Right hindlimb (tissue), 1 donor: ENCODE measurements at regions not wholly inside any gene's neighbourhood (a gene's known extent, or its start where the extent isn't known, plus 50 kb on each side); places are given as distances from the start of the nearest gene placed in this dataset.

Experiments used
- DNase-seq: peaks from one replicate; pipeline ENCODE4 v3.0.0-alpha.2; 2018

DNA sequence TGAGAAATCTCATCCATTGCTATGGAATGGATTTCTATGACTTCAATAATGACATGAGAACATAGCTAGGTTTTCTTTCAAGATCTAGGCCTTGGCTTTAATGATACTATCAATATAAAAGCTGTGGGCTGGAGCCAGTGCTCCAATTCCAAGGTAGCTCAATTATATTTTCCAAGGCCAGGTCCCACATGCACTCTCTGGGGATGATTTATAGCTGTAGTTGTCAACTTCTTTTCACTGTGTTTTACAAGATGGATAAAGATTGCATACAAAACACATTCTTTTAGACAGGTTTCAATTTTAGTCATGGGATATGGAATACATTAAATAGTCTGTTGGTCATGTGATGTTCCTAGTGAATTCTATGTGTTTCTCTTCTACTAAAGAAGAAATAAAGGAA is 156.7 kb downstream of the DCAF12L1 start:
- DNase-seq = no peak

DNA sequence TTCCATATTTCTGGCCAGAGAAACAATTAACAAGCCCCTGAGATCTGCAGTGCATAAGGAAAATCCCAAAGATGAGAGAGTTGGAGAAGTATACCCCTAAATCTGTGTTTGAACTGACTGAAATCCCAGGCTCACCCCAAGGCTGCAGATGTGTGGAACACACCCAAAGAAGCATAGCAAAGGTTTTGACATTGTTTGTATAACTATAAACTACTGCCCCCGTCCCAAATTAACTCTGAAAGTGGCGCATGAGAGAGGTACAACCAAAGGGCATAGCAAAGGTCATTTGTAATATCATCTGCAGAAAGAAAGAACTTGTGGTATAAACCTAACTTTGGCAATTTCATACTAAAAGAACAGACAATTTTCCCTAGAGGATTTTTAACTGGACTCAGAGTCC is 157.9 kb downstream of the DCAF12L1 start:
- peak; percentile 35 for DNase-seq

DNA sequence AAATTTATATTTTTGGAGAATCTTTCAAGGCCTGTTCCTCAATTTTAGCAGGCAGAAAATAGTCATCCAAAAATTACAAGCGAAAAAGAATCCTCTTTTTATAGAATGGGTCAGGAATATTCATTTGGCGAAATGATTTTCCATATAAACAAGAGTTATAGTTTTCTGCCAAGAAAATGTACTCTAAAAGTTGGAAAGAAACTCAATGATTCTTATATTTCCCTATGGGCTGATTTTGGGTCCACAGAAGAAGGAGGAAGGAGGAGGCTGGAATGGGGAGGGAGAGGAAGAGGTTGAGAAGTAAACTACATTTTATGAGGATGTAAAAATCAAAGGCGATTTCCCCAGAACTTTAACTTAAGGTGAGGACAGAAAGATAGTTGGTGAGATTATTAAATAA is 159.3 kb downstream of the DCAF12L1 start:
- no peak for DNase-seq

DNA sequence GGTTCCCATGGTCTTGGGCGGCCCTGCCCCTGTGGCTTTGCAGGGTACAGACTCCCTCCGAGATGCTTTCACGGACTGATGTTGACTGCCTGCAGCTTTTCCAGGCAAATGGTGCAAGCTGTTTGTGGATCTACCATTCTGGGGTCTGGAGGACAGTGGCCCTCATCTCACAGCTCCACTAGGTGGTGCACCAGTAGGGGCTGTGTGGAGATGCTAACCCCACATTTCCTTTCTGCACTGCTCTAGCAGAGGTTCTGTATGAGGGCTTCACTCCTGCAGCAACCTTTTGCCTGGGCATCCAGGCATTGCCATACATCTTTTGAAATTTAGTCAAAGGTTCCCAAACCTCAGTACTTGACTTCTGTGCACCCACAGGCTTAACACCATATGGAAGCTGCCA is 176.1 kb downstream of the DCAF12L1 start:
- no peak for DNase-seq

DNA sequence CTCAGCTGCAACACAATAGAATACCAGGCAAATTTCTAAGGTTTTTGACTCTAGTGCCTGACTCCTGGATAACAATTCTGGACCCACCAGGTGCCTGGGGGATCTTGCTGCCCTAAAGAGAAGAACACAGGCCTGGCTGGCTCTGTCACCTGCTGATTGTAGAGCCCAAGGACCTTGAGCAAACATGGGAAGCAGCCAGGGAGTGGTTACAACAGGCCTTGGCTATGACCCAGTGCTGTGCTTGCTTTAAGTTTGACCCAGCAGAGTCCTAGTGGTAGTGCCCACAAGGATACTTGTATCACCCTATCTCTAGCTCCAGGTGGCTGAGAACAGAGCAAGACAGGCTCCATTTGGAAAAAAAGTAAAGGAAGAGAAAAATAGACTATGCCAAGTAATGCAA is 176.8 kb upstream of the DCAF12L2 start:
- DNase-seq = no peak

DNA sequence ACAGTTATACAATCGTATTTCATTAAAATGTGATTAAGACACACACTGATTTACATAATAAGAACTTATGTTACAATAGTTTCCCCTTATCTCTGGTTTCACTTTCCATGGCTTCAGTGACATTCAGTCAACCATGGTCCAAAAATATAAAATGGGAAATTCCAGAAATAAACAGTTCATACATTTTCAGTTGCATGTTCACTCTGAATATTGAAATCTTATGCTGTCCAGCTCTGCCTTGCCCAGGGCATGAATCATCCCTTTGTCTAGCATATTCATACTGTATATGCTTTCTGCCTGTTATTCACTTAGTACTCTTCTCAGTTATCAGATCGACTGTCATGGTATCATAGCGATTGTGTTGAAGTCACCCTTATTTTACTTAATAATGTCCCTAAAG is 173.8 kb upstream of the DCAF12L2 start:
- no peak for DNase-seq

DNA sequence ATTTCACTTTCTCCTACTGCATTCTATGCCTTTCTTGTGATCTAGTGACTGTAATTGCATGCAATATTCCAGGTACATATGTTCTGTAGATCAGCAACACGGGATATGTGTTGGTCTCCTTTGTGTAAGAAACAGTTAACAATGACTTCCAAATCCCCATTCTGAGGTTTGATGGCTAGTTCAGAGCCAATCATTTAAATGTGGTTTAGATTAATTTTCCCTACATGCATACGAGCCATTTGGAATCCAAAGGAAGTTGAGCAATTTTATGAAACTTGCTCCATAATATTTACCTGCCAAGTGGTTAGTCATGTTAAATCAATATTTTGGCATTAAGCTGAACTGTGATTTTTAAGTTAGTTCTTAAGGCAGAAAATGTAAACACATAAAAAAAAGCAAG is 172.8 kb upstream of the DCAF12L2 start:
- DNase-seq = no peak

DNA sequence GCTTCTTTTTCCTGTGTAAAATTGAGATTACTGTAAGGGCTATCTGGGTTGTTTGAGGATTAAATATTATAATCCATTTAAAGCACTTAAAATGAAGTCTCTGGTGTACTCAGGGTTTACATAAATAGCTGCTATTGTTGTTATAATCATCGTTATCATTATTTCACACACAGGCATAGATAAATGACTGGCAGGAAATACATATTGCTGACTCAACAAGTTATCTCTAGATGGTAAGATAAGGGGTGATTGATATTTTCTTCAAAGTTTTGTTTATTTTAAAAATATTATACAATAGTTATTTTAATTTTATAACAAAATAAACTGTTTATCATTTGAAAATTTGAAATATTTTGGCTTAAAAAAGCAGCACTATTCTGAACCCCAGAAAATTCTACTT is 134.3 kb upstream of the DCAF12L2 start:
- DNase-seq = no peak

DNA sequence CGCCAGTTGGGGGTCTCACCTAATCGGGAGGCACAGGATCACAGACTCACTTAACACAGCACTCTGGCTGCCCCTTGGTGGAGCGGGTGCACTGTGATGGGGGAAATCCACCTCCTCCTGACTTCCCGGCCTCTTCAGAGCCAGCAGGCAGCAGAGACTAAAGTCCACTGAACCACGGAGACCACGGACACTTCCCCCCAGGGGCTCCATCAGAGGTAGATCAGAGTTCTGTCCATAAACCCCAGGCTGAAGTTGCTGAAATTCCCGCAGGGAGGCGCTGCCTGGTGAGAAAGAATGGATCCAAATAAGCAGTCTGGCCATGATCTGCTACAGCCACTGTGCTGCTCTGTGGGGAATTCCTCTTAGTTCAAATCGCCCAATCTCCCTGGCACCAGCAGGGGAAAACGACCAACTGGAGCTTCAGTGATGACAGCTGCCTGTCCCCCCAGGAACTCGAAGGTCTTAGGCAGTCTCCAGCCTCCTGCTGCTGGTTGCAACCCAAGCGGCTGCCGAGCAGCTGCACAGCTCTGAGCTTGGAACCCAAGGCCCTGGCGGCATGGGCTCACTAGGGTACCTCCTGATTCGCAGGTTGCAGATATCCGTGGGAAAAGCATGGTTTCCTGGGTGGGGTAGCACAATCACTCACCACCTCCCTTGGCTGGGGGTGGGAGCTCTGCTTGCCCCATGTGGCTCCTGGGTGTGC is 106.9 kb upstream of the DCAF12L2 start:
- DNase-seq = no peak

DNA sequence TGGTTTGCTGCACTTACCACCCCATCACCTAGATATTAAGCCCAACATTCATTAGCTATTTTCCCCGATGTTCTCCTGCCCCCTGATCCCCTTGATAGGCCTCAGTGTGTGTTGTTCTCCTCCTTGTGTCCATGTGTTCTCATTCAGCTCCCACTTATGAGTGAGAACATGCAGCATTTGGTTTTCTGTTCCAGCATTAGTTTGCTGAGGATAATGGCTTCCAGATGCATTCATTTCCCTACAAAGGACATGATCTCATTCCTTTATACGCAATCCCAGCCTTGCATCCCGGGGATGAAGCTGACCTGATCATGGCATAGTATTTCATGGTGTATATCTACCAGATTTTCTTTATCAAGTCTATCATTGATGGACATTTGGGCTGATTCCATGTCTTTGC is 99.0 kb upstream of the DCAF12L2 start:
- peak; percentile 14 for DNase-seq

DNA sequence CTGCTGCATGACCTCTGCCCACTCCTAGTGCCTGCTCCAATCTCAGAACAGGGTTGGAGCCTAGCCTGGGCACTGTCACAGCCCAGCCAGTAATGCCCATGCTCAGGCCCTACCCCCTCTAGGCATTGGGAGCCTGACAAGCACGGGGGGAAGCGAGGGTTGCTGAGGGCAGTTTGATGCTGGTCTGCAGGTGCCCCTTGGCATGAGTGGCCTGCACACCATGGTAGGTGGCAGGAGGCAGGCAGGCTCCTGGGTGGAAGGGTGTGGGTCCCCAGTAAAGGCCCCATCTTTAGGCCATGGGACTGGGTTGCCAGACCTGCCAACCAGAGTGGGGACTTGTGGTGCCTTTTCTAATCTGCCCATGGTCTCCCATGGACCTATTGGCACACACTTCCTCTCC is 72.1 kb upstream of the DCAF12L2 start:
- no peak for DNase-seq

DNA sequence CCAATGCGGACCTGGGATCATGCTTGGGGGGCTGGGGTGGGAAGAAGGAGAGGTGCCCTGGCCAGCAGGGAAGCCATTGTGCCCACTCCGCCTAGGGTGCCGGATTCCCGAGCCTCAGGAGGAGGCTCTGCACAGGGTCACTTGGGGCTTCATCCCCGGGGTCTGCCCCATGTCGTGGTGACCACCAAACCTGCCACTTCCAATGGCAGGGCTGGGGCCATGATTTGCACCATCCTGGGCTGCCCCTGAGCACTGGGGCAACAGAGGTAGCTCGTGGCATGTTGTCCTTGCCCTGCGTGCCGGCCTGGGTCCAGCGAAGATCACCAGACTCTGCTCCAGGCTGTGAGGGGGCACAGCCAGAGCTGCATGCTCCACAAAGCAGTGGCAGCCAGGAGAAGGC is 71.4 kb upstream of the DCAF12L2 start:
- DNase-seq = no peak
